ENCODE measurements at regions not wholly inside any gene's neighbourhood (a gene's known extent, or its start where the extent isn't known, plus 50 kb on each side); places are given as distances from the start of the nearest gene placed in this dataset.
"Not testable (repeated sequence)": the region's sequence is repeated elsewhere in the genome, so short reads cannot be mapped to it uniquely, and the experiment has no call there.

DNA sequence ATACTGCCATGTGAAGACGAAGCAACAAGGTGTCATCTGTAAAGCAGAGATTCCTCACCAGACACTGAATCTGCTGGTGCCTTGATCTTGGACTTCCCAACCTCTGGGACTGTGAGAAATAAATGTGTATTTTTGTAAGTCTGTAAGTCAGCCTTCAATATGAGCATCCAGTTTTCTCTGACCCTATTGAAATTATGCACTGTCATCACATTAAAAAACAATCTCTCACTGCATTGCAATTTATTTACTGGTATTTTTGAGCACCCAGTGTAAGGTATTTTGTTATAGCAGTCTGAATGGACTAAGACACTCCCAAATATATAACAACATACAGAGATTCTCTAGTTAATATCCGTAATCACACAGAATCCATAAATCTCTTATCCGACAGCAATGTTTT is 77.5 kb upstream of the CDK6 start:
- no peak for DNase-seq

DNA sequence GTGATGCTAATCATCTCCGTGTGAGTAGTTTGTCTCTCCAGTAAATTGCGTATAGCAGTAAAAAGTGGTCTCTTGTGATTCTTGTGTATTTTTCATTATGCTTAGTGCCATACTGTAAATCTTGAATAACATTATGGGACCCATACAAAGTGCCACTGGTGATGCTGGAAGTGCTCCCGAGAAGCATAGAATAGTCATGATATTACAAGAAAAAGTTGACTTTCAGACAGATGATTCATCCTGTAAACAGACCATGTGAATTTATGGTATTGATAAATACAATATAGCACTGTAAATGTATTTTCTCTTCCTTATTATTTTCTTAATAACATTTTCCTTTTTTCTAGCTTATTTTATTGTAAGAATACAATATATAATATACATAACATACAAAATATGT is 74.6 kb upstream of the CDK6 start:
- no peak for DNase-seq

DNA sequence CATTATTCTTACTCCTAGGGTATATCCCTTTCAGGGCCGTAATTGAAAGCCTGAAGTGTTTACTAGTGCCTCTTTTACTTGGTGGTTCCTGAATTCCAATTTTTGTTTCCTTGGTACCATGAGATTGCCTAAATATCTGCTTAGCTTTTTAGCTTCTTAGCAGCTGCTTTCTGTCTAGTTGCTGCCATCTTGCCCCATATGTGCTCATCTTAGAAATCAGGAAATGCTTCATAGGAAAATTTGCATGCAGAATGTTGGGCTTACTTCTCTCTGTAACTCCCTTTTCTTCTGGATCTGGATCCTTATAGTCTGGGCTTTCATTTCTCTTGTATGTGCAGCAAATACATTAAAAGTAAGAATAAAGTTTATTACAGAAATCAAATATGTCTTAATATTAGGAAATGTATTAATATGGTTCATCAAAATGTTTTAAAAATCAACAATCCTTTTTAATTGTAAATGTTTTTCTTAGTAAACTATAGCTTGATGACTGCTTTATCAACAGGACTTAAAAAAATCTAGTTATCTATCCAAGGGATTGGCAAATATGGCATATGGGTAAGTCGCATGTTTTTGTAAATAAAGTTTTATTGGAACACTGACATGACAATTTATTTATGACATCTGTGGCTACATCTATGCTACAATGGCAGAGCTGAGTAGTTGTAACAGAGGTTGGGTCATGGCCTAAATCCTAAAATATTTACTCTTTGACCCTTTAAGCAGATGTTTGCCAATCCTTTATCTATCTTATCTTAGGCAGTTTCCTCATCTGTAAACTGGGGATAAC is 73.5 kb upstream of the CDK6 start:
- DNase-seq = no peak

DNA sequence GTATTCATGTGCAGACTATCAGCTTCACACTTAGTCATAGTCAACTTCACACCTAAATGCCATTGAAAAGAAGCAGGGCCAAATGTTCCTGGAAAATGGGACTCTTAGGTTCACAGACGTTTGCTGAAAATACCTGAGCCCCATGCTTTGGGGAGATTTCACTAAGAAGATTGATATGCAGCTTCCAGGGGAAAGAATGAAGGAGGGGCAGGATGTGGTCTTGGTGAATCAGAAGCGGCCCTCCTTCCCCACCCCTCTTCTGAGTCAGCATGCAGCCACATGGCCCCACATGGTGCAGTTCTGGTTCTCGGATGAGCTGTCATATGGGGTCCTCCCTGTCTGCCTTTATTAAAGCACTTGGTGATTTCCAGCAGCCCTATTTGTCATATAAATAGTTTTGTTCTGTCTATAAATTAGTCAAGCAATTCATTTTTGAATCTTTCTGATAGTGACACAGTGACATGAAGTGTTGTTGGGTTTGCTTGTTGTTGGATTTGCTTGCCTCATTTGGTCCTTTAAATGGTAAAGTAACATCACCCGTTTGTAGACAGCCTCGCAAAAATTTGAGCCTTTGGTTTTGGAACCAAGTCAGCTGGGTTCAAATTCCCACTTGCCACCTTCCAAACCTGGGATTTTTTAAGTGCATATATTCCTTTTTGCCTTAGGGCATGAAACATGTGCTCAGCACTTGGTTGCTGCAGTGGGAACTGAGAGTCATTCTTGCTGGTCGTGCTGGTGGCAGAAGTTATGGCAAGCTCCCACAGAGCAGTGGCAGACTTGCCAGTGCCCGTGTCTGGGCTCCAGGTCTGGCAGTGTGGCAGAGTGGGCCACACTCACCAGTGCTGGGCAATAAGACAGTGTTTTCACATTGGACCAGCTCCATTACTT is 68.1 kb upstream of the CDK6 start:
- DNase-seq = peak; percentile 73

DNA sequence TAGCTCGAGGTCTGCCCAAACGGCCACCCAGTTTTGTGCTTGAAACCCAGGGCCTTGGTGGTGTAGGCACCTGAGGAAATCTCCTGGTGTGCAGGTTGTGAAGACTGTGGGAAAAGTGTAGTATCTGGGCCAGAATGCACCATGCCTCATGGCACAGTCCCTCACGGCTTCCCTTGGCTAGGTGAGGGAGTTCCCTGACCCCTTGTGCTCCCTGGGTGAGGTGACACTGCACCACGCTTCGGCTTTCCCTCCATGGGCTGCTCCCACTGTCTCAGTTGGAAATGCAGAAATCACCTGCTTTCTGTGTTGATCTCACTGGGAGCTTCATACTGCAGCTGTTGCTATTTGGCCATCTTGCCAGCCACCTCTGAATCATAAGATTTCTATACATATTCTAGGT is 62.4 kb upstream of the CDK6 start:
- no peak for DNase-seq

DNA sequence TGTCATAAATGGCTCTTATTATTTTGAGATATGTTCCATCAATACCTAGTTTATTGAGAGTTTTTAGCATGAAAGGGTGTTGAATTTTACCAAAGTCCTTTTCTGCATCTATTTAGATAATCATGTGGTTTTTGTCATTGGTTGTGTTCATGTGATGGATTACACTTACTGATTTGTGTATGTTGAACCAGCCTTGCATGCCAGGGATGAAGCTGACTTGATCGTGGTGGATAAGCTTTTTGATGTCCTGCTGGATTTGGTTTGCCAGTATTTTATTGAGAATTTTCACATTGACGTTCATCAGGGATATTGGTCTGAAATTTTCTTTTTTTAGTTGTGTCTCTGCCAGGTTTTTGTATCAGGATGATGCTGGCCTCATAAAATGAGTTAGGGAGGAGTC is 58.5 kb upstream of the CDK6 start:
- not testable (repeated sequence) for DNase-seq

DNA sequence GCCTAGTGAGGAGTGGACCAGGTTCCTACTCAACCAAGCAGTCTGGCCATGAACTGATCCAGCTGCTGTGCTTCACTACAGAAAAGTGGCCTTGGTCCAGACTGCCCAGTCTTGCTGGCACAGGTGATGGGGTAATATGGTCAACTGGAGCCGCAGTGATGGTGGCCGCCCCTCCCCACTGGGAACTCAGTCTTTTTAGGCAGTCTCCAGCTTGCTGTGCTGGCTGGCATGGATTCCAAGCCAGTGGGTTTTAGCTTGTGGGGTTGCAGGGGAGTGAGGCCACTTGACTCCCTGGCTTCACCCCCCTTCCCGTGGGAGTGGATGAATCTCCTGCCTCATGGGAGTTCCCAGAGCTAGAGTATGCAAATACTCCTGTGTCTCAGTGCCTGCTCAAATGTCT is 52.7 kb upstream of the CDK6 start:
- DNase-seq = no peak
